ENCODE measurements at regions not wholly inside any gene's neighbourhood (a gene's known extent, or its start where the extent isn't known, plus 50 kb on each side); places are given as distances from the start of the nearest gene placed in this dataset.
"Not testable (repeated sequence)": the region's sequence is repeated elsewhere in the genome, so short reads cannot be mapped to it uniquely, and the experiment has no call there.

DNA sequence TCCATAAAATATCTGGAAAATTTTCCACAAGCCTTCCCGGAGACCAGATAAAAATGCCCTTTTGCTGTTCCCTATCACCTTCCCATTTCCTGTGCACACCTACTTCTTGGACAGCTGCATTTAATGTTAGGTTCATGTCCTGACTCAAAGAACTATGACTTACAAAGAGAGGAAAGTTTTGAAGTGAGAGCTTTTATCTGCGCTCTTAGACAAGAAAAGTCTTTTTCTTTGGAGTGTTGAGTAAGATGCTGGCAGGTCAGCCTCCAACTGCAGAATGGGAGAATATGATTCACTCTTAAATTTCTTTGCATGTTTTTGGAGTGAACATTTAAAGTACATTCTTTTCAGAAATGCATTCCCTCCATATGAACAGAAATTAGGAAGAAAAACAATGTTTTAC is 147.3 kb upstream of the DPH6 start:
- Histone ChIP-seq H3K4me3 (ENCODE audit: low read depth, low read length) (no peak overlapping the region), H3K36me3 (ENCODE audit: insufficient read depth) (no peaks in the 10 kb centered on the region), H3K27ac (ENCODE audit: low read depth) (no peak overlapping the region), H3K4me1 (ENCODE audit: insufficient read depth) (no peaks in the 10 kb centered on the region)
- 52% methylated on average over 2 of the region's 2 CpGs for WGBS
- no peak for DNase-seq (ENCODE audit: extremely low spot score)

DNA sequence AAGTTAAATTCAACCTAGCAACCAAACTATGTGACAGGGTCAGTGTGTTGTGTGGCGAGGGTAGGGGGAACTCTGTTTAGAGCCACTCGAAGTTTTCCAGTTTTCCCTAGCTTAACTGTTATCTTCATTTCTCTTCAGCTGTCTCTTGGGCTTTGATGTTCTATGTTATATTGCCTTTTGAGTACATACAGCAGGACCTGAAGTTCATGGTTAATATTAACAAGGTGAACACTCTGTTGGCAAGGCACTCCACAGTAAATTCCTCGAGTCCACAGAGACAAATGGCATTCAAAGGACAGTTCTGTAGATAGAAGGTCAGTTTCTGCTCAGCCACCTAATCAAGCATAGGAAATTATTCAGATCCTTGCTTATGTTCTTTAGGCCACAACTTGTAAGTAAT is 147.9 kb upstream of the DPH6 start:
- Histone ChIP-seq H3K36me3 (ENCODE audit: insufficient read depth) (no peaks in the 10 kb centered on the region), H3K4me3 (ENCODE audit: low read depth, low read length) (no peak overlapping the region), H3K4me1 (ENCODE audit: insufficient read depth) (no peaks in the 10 kb centered on the region), H3K27ac (ENCODE audit: low read depth) (no peak overlapping the region)
- 48% methylated on average over 3 of the region's 3 CpGs for WGBS
- no peak for DNase-seq (ENCODE audit: extremely low spot score)

DNA sequence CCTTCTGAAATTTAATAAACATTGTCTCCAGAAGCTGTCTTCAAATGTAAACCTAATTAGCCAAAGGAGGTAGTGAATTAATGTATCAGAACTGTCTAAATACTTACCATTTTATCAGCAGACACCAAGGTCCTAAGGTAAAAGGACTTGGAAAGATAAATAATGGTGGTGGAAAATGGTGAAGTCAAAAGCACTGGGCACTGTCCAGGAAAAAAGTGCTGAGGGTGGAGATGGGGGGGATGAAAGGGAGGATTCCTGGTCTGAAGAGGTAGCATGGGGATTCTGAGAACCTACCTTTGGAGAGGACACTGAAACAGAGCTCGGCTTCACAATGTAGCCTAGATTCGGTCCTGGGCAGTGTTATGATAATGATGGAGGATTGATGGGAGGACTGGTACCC is 149.0 kb upstream of the DPH6 start:
- Histone ChIP-seq H3K4me3 (ENCODE audit: low read depth, low read length) (no peak overlapping the region), H3K27ac (ENCODE audit: low read depth) (no peak overlapping the region), H3K4me1 (ENCODE audit: insufficient read depth) (no peaks in the 10 kb centered on the region), H3K36me3 (ENCODE audit: insufficient read depth) (no peaks in the 10 kb centered on the region)
- DNase-seq (ENCODE audit: extremely low spot score): no peak
- WGBS: 98% methylated on average over 2 of the region's 2 CpGs

DNA sequence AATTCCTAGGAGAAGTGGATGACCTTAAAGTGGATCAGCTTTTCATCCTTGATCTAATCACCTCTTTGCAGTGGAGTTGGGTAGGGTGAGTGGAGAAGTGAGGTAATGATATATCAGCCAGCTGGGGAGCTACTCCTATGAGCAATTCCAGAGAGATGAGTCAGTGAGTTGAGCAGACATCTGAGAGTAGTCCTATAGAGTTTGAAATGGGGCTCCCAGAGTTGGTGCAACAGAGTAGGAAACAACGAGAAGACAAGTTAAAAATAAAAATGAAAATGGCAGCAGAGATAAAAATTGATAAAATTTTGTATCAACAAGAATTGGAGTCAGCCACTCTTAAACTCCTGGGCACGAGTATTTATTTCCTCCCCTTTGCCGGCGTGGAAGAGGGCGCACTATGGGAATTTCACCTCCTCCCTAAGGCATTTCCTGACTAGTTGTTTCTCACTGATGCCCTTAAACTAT is 150.8 kb upstream of the DPH6 start:
- H3K4me1 ChIP-seq (ENCODE audit: insufficient read depth): no peaks in the 10 kb centered on the region

DNA sequence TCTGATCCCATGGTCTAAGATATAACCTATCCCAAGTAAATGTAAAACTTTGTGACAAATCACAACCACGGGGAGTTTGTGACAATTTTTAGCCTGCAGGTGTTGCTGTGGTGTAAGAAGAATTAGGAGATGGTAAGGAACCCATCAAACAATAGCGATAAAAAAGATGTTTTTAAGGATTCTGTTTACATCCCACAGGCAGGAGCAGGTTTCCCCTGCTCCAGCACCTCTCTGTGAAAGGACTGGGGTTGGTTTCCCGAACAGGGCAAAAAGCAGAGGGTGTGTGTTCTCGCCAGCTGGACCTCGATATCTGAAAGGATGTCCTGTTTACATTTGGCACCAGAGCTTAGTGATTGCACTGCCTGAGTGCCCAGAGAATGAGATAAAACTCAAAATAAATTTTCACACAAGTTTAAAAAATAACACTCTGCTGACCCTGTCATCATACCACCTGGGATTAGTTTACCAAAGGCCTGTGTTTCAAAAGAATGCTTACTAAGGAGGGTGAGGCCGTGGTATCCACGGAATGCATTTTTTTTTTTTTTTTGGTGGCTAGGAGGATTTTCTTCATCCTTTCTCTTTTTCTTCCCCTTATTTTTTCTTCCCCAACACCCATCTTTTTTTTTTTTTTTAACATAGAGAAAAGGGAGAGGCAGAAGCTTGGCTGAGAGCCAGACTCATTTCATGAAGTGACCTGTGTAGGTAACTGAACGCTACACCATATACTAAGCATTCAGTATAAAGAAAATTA is 151.8 kb upstream of the DPH6 start:
- Histone ChIP-seq H3K27ac (ENCODE audit: low read depth) (peak overlapping the region; percentile 10), H3K36me3 (ENCODE audit: insufficient read depth) (no peaks in the 10 kb centered on the region), H3K4me1 (ENCODE audit: insufficient read depth) (no peaks in the 10 kb centered on the region), H3K4me3 (ENCODE audit: low read depth, low read length) (no peak overlapping the region)
- no peak for DNase-seq (ENCODE audit: extremely low spot score)
- WGBS: 18% methylated on average over 8 of the region's 8 CpGs

More for the DNA sequence above, 150.8 kb upstream of the DPH6 start:
- no peaks in the 10 kb centered on the region for H3K36me3 ChIP-seq (ENCODE audit: insufficient read depth)
- no peak overlapping the region for H3K27ac ChIP-seq (ENCODE audit: low read depth)
- 67% methylated on average over 5 of the region's 5 CpGs for WGBS
- no peak overlapping the region for H3K4me3 ChIP-seq (ENCODE audit: low read depth, low read length)
- no peak for DNase-seq (ENCODE audit: extremely low spot score)

DNA sequence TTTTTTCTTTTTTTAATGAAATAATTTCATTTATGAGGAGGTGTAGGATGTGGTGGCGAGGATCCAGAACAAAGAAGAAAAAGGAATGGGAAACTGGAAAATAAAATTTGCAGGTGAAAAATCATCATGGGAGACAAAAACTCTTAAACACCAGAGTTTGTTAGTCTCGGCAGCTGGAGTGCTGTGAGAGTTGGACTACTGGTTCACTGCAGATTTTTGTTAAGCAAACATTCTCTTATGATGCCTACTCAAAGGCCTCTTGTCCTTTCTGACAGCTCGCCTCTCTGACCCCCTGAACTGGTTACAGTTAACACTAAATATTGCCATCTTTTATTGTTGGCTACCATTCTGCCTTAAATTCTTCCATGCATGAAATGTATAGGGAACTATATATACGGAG is 152.4 kb upstream of the DPH6 start:
- Histone ChIP-seq H3K36me3 (ENCODE audit: insufficient read depth) (no peaks in the 10 kb centered on the region), H3K27ac (ENCODE audit: low read depth) (no peak overlapping the region), H3K4me1 (ENCODE audit: insufficient read depth) (no peaks in the 10 kb centered on the region), H3K4me3 (ENCODE audit: low read depth, low read length) (no peak overlapping the region)
- 80% methylated on average over 4 of the region's 4 CpGs for WGBS
- no peak for DNase-seq (ENCODE audit: extremely low spot score)

DNA sequence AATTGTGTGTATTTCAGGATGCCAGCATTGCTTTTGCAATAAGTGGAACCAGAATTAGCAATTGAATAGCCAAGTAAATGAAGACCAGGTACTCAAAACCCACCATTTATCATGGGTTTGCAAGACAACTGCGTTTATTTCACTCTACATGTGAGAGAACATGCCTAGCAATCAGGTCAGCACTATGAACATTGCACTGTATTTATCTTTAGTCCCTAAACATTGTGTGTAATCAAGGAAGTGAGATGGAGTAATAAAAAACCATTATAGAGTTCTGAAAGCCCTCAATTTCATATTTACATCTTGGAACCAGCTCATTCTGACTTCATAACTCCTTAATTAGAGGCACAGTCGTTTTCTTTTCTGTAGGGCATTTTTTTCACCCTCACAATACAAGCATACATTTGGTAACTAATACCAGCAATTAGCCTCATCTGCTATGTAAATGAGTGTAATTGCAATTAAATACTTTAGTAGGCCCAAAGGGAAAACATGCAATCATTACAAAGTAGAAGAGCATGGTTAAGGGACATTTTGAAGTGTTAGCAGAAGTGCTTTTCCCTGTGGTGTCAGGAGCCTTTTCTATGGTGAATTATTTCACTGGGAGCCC is 153.1 kb upstream of the DPH6 start:
- Histone ChIP-seq H3K27ac (ENCODE audit: low read depth) (no peak overlapping the region), H3K36me3 (ENCODE audit: insufficient read depth) (no peaks in the 10 kb centered on the region), H3K4me1 (ENCODE audit: insufficient read depth) (no peaks in the 10 kb centered on the region), H3K4me3 (ENCODE audit: low read depth, low read length) (no peak overlapping the region)
- DNase-seq (ENCODE audit: extremely low spot score): no peak
- WGBS: 81% methylated on average over 2 of the region's 2 CpGs

DNA sequence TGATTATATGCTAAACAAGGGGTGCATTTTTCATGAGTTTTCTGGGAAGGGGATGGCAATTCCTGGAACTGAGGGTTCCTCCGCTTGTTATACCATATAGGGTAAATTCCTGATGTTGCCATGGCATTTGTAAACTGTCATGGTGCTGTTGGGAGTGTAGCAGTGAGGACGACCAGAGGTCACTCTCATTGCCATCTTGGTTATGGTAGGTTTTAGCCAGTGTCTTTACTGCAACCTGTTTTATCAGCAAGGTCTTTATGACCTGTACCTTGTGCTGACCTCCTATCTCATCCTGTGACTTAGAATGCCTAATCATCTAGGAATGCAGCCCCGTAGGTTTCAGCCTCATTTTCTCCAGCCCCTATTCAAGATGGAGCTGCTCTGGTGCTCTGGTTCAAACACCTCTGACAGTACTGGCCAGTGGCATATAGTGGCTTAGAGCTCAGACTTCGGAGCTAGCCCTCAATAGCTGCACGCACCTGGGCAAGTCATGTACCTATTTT is 154.2 kb upstream of the DPH6 start:
- WGBS: 74% methylated on average over 5 of the region's 5 CpGs
- DNase-seq (ENCODE audit: extremely low spot score); H3K4me3 ChIP-seq (ENCODE audit: low read depth, low read length); H3K27ac ChIP-seq (ENCODE audit: low read depth); H3K36me3 ChIP-seq (ENCODE audit: insufficient read depth); H3K4me1 ChIP-seq (ENCODE audit: insufficient read depth): not testable (repeated sequence)

DNA sequence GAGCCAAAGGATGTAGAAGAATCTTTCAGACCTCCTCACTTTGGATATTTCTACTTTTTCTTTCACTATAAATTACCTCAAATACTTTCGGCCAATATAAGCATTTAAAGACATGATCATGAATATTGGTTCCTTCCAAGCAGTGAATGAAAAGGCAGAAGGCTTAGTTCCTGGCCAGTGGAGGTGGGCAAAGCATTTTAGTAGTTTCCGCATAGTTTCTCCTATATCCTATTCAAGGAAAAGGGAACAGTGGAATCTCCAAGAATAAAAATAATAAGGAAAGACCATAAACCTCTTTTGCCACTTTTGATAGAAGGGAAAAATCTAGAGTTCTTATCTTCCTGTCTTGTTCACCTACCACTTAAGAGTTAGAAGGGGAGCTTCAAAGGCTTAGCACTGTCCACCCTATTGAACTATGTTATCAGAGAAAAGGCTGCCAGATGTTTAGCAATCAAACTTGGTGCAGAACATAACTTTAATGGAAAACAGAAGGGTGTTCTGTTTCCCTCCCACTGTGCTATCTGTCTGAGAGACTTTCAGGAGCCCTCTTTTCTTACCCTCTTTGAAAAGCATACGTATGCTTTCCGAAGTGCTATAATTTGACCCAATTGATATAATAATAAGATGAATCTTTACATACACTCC is 155.6 kb upstream of the DPH6 start:
- Histone ChIP-seq H3K36me3 (ENCODE audit: insufficient read depth) (no peaks in the 10 kb centered on the region), H3K4me1 (ENCODE audit: insufficient read depth) (no peaks in the 10 kb centered on the region), H3K4me3 (ENCODE audit: low read depth, low read length) (no peak overlapping the region), H3K27ac (ENCODE audit: low read depth) (no peak overlapping the region)
- no peak for DNase-seq (ENCODE audit: extremely low spot score)
- 90% methylated on average over 4 of the region's 4 CpGs for WGBS

DNA sequence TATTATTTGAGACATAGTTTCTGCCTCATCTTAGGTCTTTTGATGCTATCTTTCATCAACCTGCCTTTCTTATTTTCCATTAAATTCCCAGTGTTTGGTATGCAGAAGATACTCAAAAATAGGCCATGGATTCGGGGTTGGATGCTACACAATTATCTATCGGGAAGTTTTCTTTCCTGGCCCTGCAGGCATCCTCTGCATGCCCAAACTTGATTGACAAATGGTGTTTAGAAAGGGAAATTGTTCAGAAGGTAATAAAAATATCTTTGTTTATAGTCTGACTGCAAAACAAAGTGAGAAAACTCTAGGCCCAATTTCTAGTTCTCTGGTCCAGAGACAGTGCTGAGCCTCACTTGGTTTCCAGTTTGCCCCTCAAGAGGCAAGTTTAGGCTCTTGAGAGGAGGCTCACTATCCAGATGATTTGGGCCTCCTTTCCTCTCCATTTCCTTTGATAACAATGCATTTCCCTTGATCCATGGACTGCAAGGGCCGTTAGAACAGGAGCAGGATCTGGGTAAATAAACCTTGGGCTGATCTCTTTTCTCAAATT is 157.1 kb upstream of the DPH6 start:
- no peak overlapping the region for H3K27ac ChIP-seq (ENCODE audit: low read depth)

DNA sequence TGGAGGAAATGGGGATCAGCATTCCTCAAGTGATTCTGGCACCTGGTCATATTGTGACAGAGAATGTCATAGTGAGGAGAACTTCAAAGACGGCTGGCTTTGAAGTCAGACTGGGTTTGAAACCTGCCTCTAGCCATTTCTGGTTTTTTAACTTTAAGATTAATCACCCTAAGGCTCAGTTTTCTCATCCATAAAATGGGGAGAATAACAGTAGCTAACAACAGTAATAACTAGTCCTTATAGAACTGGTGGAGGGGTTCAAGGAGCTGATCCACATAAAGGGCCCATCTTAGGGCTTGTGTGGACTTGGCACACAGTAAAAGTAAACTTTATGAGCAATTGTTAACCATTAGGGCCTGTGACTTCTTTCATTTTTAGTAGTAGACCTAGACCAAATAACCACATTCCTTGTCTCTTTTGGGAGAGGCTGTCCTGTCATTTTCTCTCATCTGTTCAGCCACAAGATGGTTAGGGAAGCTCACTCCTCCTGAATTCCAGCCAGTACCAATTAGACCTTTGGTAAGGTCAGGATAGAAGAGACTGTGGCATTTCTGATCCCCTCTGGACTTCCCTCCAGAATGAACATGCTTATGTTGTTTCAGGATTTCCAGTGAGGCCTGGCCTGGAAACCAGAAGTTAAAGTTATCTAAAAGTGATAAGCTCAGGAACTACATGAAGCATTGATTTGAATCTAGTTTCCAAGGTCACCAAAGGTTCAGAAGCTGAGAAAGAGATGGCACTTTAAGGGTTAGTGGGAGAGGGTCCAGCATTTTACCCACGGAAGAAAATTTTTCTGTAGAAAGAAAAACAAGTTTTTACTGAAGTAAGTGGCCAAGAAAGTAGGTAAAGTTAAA is 159.3 kb upstream of the DPH6 start:
- no peak for DNase-seq (ENCODE audit: extremely low spot score)
- no peaks in the 10 kb centered on the region for H3K36me3 ChIP-seq (ENCODE audit: insufficient read depth)
- 52% methylated on average over 2 of the region's 2 CpGs for WGBS
- H3K4me3 ChIP-seq (ENCODE audit: low read depth, low read length): no peak overlapping the region
- H3K27ac ChIP-seq (ENCODE audit: low read depth): no peak overlapping the region
- H3K4me1 ChIP-seq (ENCODE audit: insufficient read depth): no peaks in the 10 kb centered on the region

More for the DNA sequence above, 157.1 kb upstream of the DPH6 start:
- Histone ChIP-seq H3K36me3 (ENCODE audit: insufficient read depth) (no peaks in the 10 kb centered on the region), H3K4me3 (ENCODE audit: low read depth, low read length) (no peak overlapping the region), H3K4me1 (ENCODE audit: insufficient read depth) (no peaks in the 10 kb centered on the region)
- 66% methylated on average over 3 of the region's 3 CpGs for WGBS
- no peak for DNase-seq (ENCODE audit: extremely low spot score)

DNA sequence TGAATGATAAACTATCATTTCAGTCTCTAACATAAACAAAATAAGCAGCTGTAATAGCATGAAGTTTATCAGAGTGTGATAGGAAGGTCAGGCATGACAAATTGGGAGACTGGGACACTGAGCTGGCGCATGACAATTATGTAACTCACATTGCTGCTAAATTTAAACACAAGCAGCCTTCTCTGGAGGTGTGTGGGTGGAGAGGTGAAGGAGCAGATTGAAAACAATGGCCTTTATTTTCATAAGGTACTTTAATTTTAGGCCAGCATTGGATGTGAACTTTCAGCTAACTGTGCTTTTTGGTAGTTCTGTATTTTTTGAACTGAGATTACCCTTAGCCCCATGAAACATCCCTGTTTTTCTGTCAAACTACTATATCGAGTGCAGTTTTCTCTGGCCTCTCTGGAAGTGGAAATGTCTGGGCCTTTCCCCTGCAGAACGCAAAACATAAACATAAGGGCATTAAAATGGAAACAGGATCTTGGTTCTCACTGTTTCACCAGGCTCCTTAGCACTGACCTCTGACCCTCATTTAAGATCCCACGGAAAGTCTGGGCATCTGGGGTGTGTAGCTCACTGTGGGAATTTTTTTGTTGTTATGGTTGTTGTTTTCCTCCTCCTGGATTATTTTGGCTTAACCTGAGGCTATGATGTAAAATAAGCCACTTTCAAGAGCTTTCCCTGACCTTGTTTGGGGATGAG is 160.1 kb upstream of the DPH6 start:
- no peaks in the 10 kb centered on the region for H3K4me1 ChIP-seq (ENCODE audit: insufficient read depth)
- H3K27ac ChIP-seq (ENCODE audit: low read depth): no peak overlapping the region
- DNase-seq (ENCODE audit: extremely low spot score): no peak
- no peak overlapping the region for H3K4me3 ChIP-seq (ENCODE audit: low read depth, low read length)
- 36% methylated on average over 4 of the region's 4 CpGs for WGBS
- no peaks in the 10 kb centered on the region for H3K36me3 ChIP-seq (ENCODE audit: insufficient read depth)

DNA sequence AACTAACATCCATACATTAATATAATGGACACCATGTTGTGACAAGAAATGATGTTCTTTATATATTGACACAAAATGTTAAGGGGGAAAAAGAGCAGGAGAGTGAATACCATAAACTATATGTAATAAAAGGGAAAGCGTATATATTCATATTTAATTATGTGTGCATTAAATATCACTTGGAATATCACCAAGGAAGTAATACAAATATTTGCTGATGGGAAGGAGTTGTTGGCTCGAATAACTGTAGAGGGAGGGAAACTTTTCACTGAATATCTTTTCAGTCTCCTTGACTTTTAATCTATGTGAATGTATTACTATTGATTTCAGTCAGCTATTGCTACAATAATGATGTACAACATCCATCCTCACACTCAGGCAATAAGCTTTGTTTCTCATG is 167.0 kb upstream of the DPH6 start:
- no peak overlapping the region for H3K4me3 ChIP-seq (ENCODE audit: low read depth, low read length)
- 80% methylated on average over 2 of the region's 2 CpGs for WGBS
- no peaks in the 10 kb centered on the region for H3K4me1 ChIP-seq (ENCODE audit: insufficient read depth)
- no peaks in the 10 kb centered on the region for H3K36me3 ChIP-seq (ENCODE audit: insufficient read depth)
- DNase-seq (ENCODE audit: extremely low spot score): no peak
- no peak overlapping the region for H3K27ac ChIP-seq (ENCODE audit: low read depth)

Data from urinary bladder (tissue), 3 donors.